PC-9 (cell line): ENCODE measurements at regions not wholly inside any gene's neighbourhood (a gene's known extent, or its start where the extent isn't known, plus 50 kb on each side); places are given as distances from the start of the nearest gene placed in this dataset.

Source experiments
- EZH2 ChIP-seq: fragments of 200-600 bp; sonication (generic); IDR thresholded peaks from 2 replicates; pipeline ENCODE4 v1.8.0; 2017; ENCODE audit warnings: antibody characterized with exemption, low read depth
- TF ChIP-seq, protein P1 (sequence below): fragments of 200-600 bp; sonication (generic); conservative IDR thresholded peaks from 2 replicates; pipeline ENCODE4 v1.6.1; 2017; ENCODE audit warnings: mixed run types, antibody characterized with exemption, mild to moderate bottlenecking, moderate library complexity

DNA sequence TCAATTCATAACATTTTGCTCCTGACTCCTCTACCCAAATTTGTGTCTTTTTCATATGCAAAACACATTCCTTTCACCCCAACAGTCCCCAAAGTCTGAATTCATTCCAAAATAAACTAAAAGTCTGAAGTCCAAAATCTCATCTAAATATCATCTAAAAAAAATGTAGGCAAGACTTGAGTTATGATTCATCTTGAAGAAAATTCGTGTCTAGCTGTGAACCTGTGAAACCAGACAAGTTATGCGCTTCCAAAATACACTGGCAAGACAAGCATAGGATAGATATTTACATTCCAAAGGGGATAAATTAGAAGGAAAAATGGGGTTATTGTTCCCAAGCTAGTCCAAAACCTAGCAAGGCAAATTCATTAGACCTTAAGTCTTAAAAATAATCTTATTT, 1302.0 kb upstream of the GBE1 start:
- TF ChIP-seq, protein P1, sequence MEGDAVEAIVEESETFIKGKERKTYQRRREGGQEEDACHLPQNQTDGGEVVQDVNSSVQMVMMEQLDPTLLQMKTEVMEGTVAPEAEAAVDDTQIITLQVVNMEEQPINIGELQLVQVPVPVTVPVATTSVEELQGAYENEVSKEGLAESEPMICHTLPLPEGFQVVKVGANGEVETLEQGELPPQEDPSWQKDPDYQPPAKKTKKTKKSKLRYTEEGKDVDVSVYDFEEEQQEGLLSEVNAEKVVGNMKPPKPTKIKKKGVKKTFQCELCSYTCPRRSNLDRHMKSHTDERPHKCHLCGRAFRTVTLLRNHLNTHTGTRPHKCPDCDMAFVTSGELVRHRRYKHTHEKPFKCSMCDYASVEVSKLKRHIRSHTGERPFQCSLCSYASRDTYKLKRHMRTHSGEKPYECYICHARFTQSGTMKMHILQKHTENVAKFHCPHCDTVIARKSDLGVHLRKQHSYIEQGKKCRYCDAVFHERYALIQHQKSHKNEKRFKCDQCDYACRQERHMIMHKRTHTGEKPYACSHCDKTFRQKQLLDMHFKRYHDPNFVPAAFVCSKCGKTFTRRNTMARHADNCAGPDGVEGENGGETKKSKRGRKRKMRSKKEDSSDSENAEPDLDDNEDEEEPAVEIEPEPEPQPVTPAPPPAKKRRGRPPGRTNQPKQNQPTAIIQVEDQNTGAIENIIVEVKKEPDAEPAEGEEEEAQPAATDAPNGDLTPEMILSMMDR: no peak
- no peak for TF ChIP-seq EZH2
